Left ventricle myocardium inferior (tissue), 1 donor: ENCODE measurements at regions not wholly inside any gene's neighbourhood (a gene's known extent, or its start where the extent isn't known, plus 50 kb on each side); places are given as distances from the start of the nearest gene placed in this dataset.

Experiments
- DNase-seq: peaks from one replicate; pipeline ENCODE4 v3.0.0-alpha.2; 2020
- H3K27ac ChIP-seq: fragments of 200-600 bp; replicated peaks from 2 replicates; pipeline ENCODE4 v1.8.0; 2021
- H3K27me3 ChIP-seq: fragments of 200-600 bp; 2 replicates; pipeline ENCODE4 v1.8.0; 2021; ENCODE audit warnings: low read depth
- H3K36me3 ChIP-seq: fragments of 200-600 bp; 2 replicates; pipeline ENCODE4 v1.8.0; 2021
- H3K4me1 ChIP-seq: fragments of 200-600 bp; 2 replicates; pipeline ENCODE4 v1.8.0; 2021
- H3K4me3 ChIP-seq: fragments of 200-600 bp; 2 replicates; pipeline ENCODE4 v1.8.0; 2021; ENCODE audit warnings: mild to moderate bottlenecking, moderate library complexity
- H3K9me3 ChIP-seq: fragments of 200-600 bp; replicated peaks from 2 replicates; pipeline ENCODE4 v1.8.0; 2021
- CTCF ChIP-seq: fragments of 200-600 bp; IDR thresholded peaks from 2 replicates; pipeline ENCODE4 v1.8.0; 2021; ENCODE audit warnings: antibody characterized with exemption, mild to moderate bottlenecking, borderline replicate concordance
- intact Hi-C: fragments of 100-400 bp; cut with micrococcal nuclease; formaldehyde crosslinking; loops from one replicate; pipeline ENCODE4 v1.11.0; 2022
- donor health status: DM: no; HTN: yes; CAD: no; lungs with severe emphysema.

DNA sequence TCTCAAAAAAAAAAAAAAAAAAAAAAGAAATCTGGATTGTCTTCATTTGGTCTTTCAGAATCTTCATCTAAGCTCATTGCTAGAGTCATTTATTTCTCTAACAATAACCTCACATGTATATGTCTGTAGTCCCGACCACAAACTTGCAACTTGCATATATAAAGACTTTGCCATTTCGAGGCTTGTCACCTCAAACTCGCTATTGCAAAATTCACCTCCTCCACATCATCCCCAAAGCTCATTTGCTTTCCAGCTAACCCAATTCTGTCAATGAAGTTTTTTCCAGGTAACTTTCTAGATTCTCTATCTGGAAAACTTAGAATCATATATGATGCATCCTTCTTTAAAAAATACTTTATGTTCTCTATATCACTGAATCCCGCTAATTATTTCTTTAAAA, 393.2 kb upstream of the ATXN7L3B start:
- DNase-seq = no peak
- no peak overlapping the region for H3K4me3 ChIP-seq
- H3K27me3 ChIP-seq = no peaks in the 10 kb centered on the region
- intact Hi-C loops = no loop called here
- H3K27ac ChIP-seq = no peak overlapping the region
- no peaks in the 10 kb centered on the region for H3K9me3 ChIP-seq
- TF ChIP-seq CTCF = no peak
- H3K4me1 ChIP-seq = no peaks in the 10 kb centered on the region
- H3K36me3 ChIP-seq = no peaks in the 10 kb centered on the region

DNA sequence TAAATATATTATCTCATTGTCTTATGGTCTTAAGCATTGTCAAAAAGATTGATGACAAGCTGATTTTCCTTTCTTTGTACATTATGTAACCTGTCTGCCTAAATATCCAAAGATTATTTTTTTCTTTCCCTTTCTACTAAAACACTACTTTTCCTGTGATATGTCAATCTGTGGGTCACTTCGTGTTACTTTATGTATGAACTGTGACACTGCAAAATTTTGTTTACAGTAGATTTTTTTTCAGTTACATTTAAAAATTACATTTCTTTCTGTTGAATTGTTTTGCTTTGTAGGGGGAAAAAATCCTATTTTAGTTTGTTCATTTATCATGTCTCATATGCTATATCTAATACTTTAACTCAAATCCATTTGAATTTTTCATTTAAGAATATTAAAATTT, 392.3 kb upstream of the ATXN7L3B start:
- intact Hi-C loops = no loop called here
- no peak for TF ChIP-seq CTCF
- H3K36me3 ChIP-seq = no peaks in the 10 kb centered on the region
- no peaks in the 10 kb centered on the region for H3K4me1 ChIP-seq
- no peak overlapping the region for H3K27ac ChIP-seq
- H3K9me3 ChIP-seq = no peaks in the 10 kb centered on the region
- no peak for DNase-seq
- H3K27me3 ChIP-seq = no peaks in the 10 kb centered on the region
- no peak overlapping the region for H3K4me3 ChIP-seq

DNA sequence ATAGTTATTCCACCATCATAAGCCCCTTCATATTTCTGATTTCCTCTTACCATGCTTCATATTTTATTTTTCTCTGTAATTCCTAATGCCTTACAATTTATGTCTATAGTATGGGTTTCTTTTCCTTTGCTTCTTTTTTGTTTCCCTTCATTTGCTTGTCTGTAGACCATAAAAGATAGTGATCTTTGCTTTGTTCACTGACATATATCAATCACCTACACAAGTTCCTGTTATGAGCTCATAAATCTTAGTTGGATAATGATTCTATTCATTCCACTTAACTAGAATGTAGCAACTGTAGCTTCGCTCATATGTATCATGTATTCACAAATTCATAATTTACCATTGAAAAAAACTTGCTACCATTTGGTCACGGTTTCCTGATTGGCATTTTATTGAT, 388.8 kb upstream of the ATXN7L3B start:
- no peak for TF ChIP-seq CTCF
- Histone ChIP-seq H3K27ac (no peak overlapping the region), H3K36me3 (no peaks in the 10 kb centered on the region), H3K27me3 (no peaks in the 10 kb centered on the region), H3K4me3 (no peak overlapping the region), H3K4me1 (no peaks in the 10 kb centered on the region), H3K9me3 (no peaks in the 10 kb centered on the region)
- DNase-seq = no peak
- intact Hi-C loops = no loop called here

DNA sequence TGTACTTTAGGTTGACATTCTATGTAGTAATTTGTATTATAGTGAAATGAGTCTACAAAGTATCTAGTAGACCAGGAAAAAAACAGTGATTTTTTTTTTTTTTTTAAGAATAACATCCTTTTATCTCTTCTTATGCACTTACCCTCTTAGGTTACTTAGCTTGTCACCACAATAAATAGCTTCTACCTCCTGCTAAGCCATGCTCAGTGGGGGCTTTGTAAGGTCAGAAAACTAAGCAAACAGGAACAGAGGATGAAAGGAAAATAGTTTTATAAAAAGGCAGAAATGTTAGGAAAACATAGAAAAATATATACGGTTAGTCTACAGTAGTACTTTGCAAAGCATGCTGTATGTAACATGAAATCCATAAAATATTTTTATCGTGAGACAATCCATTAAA, 385.3 kb upstream of the ATXN7L3B start:
- intact Hi-C loops = no loop called here
- H3K36me3 ChIP-seq = no peaks in the 10 kb centered on the region
- TF ChIP-seq CTCF = no peak
- DNase-seq = no peak
- no peak overlapping the region for H3K4me3 ChIP-seq
- H3K9me3 ChIP-seq = no peaks in the 10 kb centered on the region
- no peak overlapping the region for H3K27ac ChIP-seq
- no peaks in the 10 kb centered on the region for H3K27me3 ChIP-seq
- H3K4me1 ChIP-seq = no peaks in the 10 kb centered on the region

DNA sequence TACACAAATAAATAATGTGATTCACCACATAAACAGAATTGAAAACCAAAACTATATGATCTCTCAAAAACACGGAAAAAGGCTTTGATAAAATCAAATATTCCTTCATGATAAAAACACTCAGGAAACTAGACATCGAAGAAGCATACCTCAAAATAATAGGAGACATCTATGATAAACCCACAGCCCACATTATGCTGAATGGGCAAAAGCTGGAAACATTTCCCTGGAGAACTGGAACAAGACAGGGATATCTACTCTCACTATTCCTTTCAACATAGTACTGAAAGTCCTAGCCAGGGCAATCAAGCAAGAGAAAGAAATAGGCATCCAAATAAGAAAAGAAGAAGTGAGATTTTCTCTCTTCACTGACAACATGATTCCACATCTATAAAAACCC, 371.5 kb upstream of the ATXN7L3B start:
- Histone ChIP-seq H3K4me1 (no peaks in the 10 kb centered on the region), H3K36me3 (no peaks in the 10 kb centered on the region), H3K27me3 (no peaks in the 10 kb centered on the region), H3K27ac (no peak overlapping the region), H3K4me3 (no peak overlapping the region), H3K9me3 (peaks cover 8% of the 10 kb centered on the region)
- intact Hi-C loops = no loop called here
- no peak for DNase-seq
- TF ChIP-seq CTCF = no peak

- H3K27me3 ChIP-seq = no peaks in the 10 kb centered on the region
- TF ChIP-seq CTCF = no peak
- H3K27ac ChIP-seq = no peak overlapping the region
- peaks cover 22% of the 10 kb centered on the region for H3K9me3 ChIP-seq
- no peaks in the 10 kb centered on the region for H3K4me1 ChIP-seq
- intact Hi-C loops = no loop called here
- no peaks in the 10 kb centered on the region for H3K36me3 ChIP-seq
- H3K4me3 ChIP-seq = no peak overlapping the region
- DNase-seq = no peak
These were observed 368.0 kb upstream of the ATXN7L3B start for GRCh38 chr12:74169607-74170006.
